Right ventricle myocardium superior (tissue), 1 donor: ENCODE measurements at regions not wholly inside any gene's neighbourhood (a gene's known extent, or its start where the extent isn't known, plus 50 kb on each side); places are given as distances from the start of the nearest gene placed in this dataset.

ENCODE experiments used
- ATAC-seq: fragments of 200-7000 bp; cut with Tn5 transposase; one replicate; pipeline ENCODE4 v1.9.1; 2020; ENCODE audit warnings: mild to moderate bottlenecking; ENCODE audit not compliant: poor library complexity
- DNase-seq: peaks from one replicate; pipeline ENCODE4 v3.0.0-alpha.2; 2020
- intact Hi-C: fragments of 100-400 bp; cut with DNase I; formaldehyde crosslinking; loops from one replicate; pipeline ENCODE4 v1.11.2; 2022
- donor health status: DM: no; HTN: yes; CAD: no; lungs with severe emphysema.

DNA sequence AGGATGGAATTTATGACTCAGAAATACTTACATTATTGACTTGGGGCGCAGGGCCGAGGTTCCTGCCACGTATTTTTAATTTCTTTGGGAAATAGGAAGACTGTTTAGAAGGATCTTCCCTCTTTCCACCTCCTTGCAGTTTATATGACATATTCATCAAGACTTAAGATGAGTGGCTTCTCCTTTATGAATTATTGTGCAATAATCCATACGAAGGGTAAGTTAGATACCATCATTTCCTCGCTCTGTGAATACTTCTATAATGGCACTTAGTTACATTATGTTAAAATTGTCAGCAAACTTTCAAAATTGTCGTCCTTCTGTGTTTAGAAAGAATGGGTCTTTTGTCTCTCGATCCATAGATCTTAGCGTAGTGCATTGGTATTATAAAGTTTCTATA is 328.8 kb upstream of the UBE2E3 start:
- DNase-seq (no peak), ATAC-seq (no peak)
- intact Hi-C loops: no loop called here

GRCh38 chr2:180647621-180648020 is 332.8 kb upstream of the UBE2E3 start:
- peak; percentile 73 for ATAC-seq
- intact Hi-C loops: no loop called here
- DNase-seq: peak; percentile 44

DNA sequence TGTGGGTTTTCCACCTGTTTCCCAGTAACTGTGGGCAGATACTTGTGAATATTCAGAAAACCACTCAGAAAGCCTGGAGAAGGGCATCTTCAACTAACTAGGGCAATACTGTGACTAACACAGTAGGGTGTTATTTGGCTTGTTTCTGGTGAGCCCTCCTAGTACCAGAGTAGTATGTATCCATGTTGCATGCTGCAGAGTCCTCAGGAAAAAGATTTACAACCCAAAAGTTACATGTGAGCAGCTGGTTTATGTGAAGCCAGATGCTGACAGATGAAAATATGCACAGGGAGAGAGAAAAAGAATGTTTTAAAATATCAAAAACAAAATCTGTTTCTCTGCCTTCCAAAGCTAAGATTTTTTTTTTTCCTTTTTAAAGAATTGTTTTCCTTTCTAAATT is 333.2 kb upstream of the UBE2E3 start:
- intact Hi-C loops: no loop called here
- no peak for DNase-seq
- peak; percentile 38 for ATAC-seq

DNA sequence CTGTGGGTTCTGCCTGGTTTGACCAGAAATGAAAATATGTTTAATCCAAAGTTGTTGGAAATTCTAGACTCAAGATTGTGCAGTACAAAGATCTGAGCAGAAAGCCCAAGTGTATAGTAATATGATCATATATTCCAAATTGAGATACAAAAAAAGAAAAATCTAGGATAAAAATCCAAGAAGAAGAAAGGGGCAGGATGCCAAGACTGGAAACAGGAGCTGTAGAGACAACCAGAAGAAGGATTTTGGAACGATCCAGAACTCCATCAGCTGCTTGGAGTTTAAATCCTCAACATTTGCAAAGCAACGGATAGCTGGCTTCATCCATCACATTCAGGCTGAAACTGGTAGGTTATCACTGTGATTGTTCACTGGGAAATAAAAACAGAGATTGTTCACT is 333.6 kb upstream of the UBE2E3 start:
- DNase-seq (no peak), ATAC-seq (no peak)
- intact Hi-C loops: no loop called here

DNA sequence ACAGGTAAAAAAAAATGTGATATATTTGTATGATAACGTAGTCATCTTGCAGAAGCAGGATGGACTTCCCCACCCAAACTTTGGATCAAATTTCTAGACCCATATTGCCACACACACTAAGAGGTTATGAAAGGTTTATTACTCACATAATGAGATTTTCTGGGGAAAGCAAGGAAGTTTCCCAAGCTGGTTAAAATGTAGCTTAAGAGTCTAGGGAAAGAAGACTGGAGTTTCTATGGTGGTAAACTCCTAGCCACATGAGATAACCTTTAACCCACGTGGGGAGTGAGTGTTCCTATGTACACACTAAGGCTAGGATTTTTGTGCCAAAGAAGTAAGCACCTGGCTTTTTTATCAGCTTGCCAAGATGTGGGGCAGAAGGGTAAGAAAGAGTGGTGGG is 335.7 kb upstream of the UBE2E3 start:
- DNase-seq: no peak
- no peak for ATAC-seq
- intact Hi-C loops: no loop called here

- intact Hi-C loops: no loop called here
- no peak for DNase-seq
- ATAC-seq: no peak
Observed at GRCh38 chr2:180630756-180631155, 349.6 kb upstream of the UBE2E3 start.

DNA sequence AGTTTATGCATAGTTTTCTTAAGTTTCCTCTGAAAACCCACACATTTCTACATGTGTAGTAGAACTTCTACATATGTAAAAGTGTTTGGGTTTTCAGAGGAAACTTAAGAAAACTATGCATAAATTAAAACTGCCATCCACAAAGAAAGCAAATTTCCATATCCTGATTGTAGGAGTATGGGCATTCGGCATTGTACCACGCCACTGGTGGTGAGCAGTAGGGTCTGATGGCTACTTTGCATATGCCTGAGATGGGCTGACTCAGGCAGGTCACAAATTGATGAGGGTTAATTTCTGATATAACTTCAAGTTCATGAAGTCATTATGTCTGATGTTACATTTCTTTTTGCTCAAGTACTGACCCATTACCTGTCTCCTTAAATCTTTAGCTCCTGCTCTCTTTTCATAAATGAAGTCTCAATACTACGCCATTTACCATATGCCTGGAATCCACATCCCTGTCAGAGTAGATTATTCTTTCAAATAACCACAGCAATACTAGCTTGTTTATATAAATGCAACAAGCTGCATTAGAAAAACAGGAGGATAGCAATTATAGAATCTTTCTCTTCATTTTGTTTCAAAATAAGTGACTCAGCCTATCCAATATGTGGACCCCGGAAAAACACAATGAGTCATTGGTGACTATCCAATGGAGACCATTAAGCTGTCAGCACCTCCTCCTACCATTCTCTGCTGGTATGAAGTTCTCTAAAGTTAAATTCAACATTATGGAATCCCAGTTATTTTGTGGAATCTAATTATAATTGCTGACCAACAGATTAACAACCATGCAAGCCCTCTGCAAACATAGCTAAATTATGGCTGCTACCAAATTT is 355.2 kb upstream of the UBE2E3 start:
- DNase-seq (no peak), ATAC-seq (no peak)
- intact Hi-C loops: no loop called here

DNA sequence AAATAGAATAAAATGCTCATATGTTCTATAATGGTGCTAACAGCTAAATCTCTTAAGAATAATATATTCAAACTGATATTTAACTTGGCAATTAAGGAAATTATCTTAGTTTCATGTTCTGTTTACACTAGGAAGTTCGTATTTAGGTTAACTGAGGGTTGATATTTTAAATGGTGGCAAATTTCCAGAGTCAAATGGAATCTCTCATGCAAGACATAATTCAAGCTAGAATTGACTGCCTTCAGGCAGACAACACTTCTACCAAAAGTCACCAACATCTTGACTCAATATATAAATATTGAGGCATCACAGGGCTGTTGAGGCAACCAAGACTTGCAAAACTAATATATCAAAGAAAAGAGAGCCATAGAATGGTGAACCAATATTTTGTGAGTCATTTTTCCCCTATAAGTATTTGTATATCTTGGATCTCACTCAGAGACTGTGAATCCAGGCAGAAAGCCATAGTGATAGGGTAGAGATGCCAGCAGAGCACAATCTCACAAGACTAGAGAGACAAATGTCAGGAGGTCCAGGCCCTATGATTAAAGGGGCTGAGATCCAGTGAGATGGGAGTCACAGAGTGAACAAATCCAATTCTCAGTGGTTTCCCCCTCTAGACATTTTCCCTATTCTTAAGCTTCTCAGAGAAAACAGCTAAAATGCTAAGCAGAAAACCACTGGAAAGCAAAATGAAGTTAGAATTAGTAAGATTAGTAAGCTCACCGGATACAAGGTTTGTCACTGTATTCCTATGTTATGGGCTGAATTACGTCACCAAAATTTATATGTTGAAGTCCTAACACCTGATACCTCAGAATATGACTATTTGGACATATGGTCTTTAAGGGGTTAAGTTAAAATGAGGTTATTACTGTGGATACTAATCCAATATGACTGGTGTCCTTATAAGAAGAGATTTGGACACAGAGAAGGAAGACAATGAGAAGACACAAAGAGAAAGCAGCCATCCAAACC is 358.2 kb upstream of the UBE2E3 start:
- ATAC-seq (no peak), DNase-seq (no peak)
- intact Hi-C loops: no loop called here

DNA sequence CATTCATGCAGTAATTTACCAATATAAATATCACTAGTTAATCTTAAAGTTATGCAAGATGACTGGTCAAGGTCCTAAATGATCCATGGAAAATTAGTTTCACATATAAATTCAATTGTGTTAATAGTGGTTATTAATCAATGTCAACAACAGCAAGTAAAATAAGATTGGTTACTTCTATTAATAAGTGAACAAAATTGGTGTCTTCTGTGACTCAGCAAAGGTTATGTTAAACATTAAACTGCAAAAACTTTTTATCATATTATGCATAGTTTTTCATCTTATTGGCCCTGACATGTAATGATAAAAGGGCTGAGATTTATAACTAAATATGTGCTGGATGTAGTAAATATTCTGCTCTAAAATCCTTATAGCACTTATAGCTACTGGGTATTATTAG is 359.0 kb upstream of the UBE2E3 start:
- ATAC-seq (no peak), DNase-seq (no peak)
- intact Hi-C loops: no loop called here

DNA sequence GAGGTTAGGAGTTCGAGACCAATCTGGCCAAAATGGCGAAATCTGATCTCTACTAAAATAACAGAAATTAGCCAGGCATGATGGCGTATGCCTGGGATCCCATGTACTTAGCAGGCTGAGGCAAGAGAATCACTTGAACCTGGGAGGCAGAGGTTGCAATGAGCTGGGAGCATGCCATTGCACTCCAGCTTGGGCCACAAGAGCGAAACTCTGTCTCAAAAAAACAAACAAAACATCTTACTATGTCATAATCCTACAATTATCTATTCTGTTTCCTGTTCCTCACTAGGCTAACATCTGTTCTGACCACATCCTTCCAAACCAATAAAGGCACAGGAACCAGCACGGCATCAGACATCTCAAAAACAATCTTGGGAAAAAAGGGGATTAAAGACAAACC is 361.8 kb upstream of the UBE2E3 start:
- no peak for DNase-seq
- ATAC-seq: no peak
- intact Hi-C loops: no loop called here

GRCh38 chr2:180614776-180615175 is 365.6 kb upstream of the UBE2E3 start:
- intact Hi-C loops: no loop called here
- ATAC-seq: no peak

GRCh38 chr2:180609626-180610340 is 370.6 kb upstream of the UBE2E3 start:
- ATAC-seq (no peak), DNase-seq (no peak)
- intact Hi-C loops: no loop called here

More at GRCh38 chr2:180614776-180615175, 365.6 kb upstream of the UBE2E3 start:
- no peak for DNase-seq

- DNase-seq: no peak
- no peak for ATAC-seq
- intact Hi-C loops: no loop called here
Observed at GRCh38 chr2:180607514-180608049, 372.8 kb upstream of the UBE2E3 start.

DNA sequence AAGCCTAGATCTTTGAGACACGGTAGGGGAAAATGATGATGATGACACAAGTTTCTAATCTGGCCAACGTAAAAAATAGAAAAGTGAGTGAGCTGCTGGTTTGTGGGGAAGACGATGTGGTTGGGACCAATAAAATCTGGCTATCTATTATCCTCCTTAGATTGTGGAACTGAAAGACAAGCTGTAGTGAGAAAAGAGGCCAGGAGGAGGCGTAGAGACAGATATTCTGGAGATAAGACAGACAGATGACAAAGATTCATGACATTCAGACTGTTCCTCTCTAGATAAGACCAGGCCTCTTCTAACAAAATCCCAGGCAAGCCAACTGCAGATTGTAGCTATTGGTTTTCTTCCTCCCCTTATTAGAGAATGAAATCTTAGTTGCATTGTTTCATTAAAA is 376.3 kb upstream of the UBE2E3 start:
- ATAC-seq: no peak
- no peak for DNase-seq
- intact Hi-C loops: no loop called here

DNA sequence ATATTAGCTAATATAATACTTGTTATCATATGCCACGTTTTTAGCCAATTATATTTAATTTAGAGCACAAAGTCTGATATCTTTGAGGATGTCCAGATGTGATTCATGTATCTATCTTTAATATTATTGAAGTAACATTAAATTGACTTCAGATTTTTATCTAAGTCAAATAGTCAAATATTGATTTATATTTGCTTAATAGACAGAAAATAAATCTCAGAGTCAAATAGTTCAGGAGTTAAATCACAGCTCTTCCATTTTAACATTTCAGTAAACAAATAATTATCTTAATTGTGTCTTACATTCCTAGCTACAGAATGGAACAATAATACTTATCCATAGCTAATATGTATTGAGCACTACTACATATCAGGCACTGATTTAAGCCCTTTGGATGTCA is 379.4 kb upstream of the UBE2E3 start:
- intact Hi-C loops: no loop called here
- ATAC-seq (no peak), DNase-seq (no peak)

GRCh38 chr2:180599804-180600203 is 380.6 kb upstream of the UBE2E3 start:
- intact Hi-C loops: no loop called here
- ATAC-seq: no peak
- no peak for DNase-seq

DNA sequence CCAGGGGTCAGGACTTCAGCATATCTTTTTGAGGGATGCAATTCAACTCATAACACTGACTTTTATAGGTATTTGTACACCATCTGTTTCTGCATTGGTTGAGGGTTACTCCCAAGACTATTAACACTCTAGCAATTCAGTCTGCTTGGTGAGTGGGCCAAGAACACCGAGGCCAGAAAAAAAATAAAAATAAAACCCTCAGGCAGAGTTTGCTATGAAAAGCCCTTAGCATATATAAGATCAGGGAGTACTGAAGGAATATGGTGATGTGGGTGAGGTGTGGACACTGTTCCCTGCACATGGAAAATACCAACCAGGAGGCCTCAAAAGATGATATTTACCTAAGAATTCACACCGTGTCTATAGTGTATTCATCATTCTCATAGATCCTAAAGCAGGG is 383.2 kb upstream of the UBE2E3 start:
- intact Hi-C loops: no loop called here
- ATAC-seq (no peak), DNase-seq (no peak)

DNA sequence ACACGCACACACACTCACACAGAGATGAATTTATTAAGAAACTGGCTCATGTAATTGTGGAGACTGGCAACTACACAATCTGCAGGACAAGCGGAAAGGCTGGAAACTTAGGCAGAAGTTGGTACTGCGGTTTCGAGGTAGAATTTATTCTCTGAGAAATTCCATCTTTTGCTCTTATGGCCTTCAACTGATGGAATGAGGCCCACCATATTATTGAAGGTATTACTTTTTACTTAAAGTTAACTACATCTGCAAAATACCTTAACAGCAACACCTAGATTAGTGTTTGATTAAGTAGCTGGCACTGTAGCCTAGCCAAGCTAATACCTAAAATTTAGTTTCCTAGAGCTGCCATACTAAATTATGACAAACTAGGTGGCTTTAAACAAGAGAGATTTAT is 384.0 kb upstream of the UBE2E3 start:
- intact Hi-C loops: no loop called here
- no peak for DNase-seq
- ATAC-seq: no peak

DNA sequence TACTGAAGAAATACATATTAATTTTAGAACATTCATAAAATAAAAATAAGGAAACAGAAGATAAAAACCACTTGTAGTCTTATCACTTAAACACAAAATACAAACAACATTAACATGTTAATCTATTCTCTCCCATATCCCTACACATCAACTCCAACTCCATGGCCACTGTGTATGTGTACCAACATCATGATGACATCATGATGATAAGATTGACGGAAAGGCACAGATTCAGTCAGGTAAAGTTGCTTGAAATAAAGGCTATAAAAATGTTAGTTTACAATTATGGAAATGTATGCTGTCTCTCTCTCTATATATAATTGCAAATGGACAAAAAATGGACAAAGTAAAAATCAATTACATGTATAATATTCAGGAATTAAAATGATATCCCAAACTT is 388.5 kb upstream of the UBE2E3 start:
- ATAC-seq: no peak

More for the DNA sequence above, 388.5 kb upstream of the UBE2E3 start:
- no peak for DNase-seq
- intact Hi-C loops: no loop called here
